Stimulated activated CD8-positive, alpha-beta memory T cell treated with anti-CD3 and anti-CD28 coated beads, Interleukin-4, amount 100 ng/mL, for 4 hours (primary cell): ENCODE measurements at regions not wholly inside any gene's neighbourhood (a gene's known extent, or its start where the extent isn't known, plus 50 kb on each side); places are given as distances from the start of the nearest gene placed in this dataset.

Experiments
- DNase-seq, 2 donors: peaks; one replicate each; pipeline ENCODE4 v3.0.0-alpha.2; 2020; ENCODE audit warnings: low read depth in 2 of 2, low spot score in 1 of 2

GRCh38 chr3:72345980-72346379 is 502.3 kb downstream of the SHQ1 start:
- no peak for DNase-seq

GRCh38 chr3:72345237-72345878 is 502.9 kb downstream of the SHQ1 start:
- no peak for DNase-seq

GRCh38 chr3:72344647-72345046 is 503.6 kb downstream of the SHQ1 start:
- no peak for DNase-seq

GRCh38 chr3:72344236-72344635 is 504.0 kb downstream of the SHQ1 start:
- DNase-seq = no peak

- no peak for DNase-seq
Observed at GRCh38 chr3:72343078-72343477, 505.2 kb downstream of the SHQ1 start.

GRCh38 chr3:72342450-72342849 is 505.8 kb downstream of the SHQ1 start:
- no peak for DNase-seq

- no peak for DNase-seq
Observed at GRCh38 chr3:72341920-72342319, 506.3 kb downstream of the SHQ1 start.

GRCh38 chr3:72341380-72341770 is 506.9 kb downstream of the SHQ1 start:
- DNase-seq = no peak

GRCh38 chr3:72340476-72341379 is 507.5 kb downstream of the SHQ1 start:
- no peak for DNase-seq

- DNase-seq = no peak
Observed at GRCh38 chr3:72340056-72340455, 508.2 kb downstream of the SHQ1 start.

- no peak for DNase-seq
Observed at GRCh38 chr3:72339670-72340030, 508.6 kb downstream of the SHQ1 start.

GRCh38 chr3:72338942-72339669 is 509.1 kb downstream of the SHQ1 start:
- peak; percentile 22 to 46 for DNase-seq

GRCh38 chr3:72338082-72338941 is 509.9 kb downstream of the SHQ1 start:
- peak in 1 of 2 donors; percentile 9 for DNase-seq

GRCh38 chr3:72337480-72337855 is 510.8 kb downstream of the SHQ1 start:
- no peak for DNase-seq

- no peak for DNase-seq
Observed at GRCh38 chr3:72336821-72337479, 511.3 kb downstream of the SHQ1 start.

- no peak for DNase-seq
Observed at GRCh38 chr3:72336114-72336651, 512.1 kb downstream of the SHQ1 start.

GRCh38 chr3:72335458-72336095 is 512.7 kb downstream of the SHQ1 start:
- DNase-seq = no peak

- DNase-seq = no peak
Observed at GRCh38 chr3:72334681-72335457, 513.4 kb downstream of the SHQ1 start.

- no peak for DNase-seq
Observed at GRCh38 chr3:72332689-72333088, 515.6 kb downstream of the SHQ1 start.
